Type B pancreatic cell (in vitro differentiated cells): ENCODE measurements at regions not wholly inside any gene's neighbourhood (a gene's known extent, or its start where the extent isn't known, plus 50 kb on each side); places are given as distances from the start of the nearest gene placed in this dataset.
A peak's percentile ranks its signal among the peaks of the same experiment; 100 is the strongest.

Source experiments
- DNase-seq: peaks from one replicate; pipeline ENCODE4 v3.0.0; 2021; ENCODE audit warnings: mixed read lengths; ENCODE audit not compliant: unreplicated experiment; ENCODE audit errors: extremely low spot score
- H3K27ac Mint-ChIP-seq: 2 replicates; pipeline ENCODE4 v1.8.0; 2021; ENCODE audit warnings: mild to moderate bottlenecking, mixed read lengths
- H3K27me3 Mint-ChIP-seq: 2 replicates; pipeline ENCODE4 v1.8.0; 2021; ENCODE audit warnings: mixed read lengths
- H3K36me3 Mint-ChIP-seq: 2 replicates; pipeline ENCODE4 v1.8.0; 2021; ENCODE audit warnings: mixed read lengths
- H3K4me1 Mint-ChIP-seq: one replicate; pipeline ENCODE4 v1.8.0; 2021; ENCODE audit warnings: mixed read lengths; ENCODE audit not compliant: unreplicated experiment
- H3K4me3 Mint-ChIP-seq: 2 replicates; pipeline ENCODE4 v1.8.0; 2021; ENCODE audit warnings: mild to moderate bottlenecking, mixed read lengths
- H3K9me3 Mint-ChIP-seq: 2 replicates; pipeline ENCODE4 v1.8.0; 2021; ENCODE audit warnings: mixed read lengths
- TF ChIP-seq, protein P1 (sequence below): fragments of 200-600 bp; sonication (generic); conservative IDR thresholded peaks from 2 replicates; pipeline ENCODE4 v1.5.0; 2021; ENCODE audit warnings: antibody characterized with exemption, mild to moderate bottlenecking

- peak; percentile 51 for DNase-seq
- Mint-ChIP-seq H3K27me3 (peaks cover 45% of the 10 kb centered on the region), H3K4me1 (peaks cover 8% of the 10 kb centered on the region), H3K4me3 (no peak overlapping the region), H3K27ac (no peak overlapping the region), H3K9me3 (no peaks in the 10 kb centered on the region), H3K36me3 (no peaks in the 10 kb centered on the region)
- TF ChIP-seq, protein P1, sequence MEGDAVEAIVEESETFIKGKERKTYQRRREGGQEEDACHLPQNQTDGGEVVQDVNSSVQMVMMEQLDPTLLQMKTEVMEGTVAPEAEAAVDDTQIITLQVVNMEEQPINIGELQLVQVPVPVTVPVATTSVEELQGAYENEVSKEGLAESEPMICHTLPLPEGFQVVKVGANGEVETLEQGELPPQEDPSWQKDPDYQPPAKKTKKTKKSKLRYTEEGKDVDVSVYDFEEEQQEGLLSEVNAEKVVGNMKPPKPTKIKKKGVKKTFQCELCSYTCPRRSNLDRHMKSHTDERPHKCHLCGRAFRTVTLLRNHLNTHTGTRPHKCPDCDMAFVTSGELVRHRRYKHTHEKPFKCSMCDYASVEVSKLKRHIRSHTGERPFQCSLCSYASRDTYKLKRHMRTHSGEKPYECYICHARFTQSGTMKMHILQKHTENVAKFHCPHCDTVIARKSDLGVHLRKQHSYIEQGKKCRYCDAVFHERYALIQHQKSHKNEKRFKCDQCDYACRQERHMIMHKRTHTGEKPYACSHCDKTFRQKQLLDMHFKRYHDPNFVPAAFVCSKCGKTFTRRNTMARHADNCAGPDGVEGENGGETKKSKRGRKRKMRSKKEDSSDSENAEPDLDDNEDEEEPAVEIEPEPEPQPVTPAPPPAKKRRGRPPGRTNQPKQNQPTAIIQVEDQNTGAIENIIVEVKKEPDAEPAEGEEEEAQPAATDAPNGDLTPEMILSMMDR: no peak
Measured at GRCh38 chr22:27329966-27330645, 471.4 kb downstream of the MN1 start.

DNA sequence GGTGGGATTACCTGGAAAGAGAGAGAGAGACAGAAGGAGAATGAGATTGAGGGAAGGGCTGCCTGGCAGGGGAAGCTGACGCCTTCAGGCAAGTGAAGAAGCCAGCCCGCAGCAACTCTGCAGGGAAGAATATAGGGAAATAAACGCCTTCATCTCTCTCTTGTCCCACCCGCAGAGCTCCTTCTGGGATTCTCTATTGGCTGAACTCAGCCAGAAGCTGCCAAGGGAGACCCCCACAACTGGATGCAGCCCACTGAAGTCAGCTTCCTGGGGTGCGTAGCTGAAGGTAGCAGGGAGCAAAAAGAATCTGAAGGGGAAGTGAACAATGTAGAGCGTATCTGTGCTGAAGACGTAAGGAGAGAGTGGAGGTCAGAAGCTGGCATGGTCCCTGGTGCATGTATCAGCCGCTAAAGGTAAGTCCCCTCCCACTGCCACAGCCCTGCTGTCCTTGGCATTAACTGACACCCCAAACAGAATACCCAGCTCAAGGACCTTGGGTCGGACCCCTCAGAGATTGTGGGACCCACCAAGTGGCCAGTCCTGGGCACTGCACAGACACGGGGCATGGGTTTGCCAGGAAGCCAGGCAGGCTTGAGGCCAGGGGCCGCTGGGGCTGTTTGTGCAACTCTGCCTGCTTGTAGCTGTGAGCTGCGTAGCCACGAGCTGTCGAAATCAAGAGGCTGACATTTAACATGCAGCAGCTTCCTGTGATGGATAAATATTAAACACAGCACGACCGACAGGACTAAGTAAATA, 469.9 kb downstream of the MN1 start:
- Mint-ChIP-seq H3K36me3 (no peaks in the 10 kb centered on the region), H3K4me1 (peaks cover 8% of the 10 kb centered on the region), H3K27ac (no peak overlapping the region), H3K4me3 (no peak overlapping the region), H3K9me3 (no peaks in the 10 kb centered on the region), H3K27me3 (peaks cover 48% of the 10 kb centered on the region)
- TF ChIP-seq, protein P1: peak; percentile 68
- peak; percentile 67 for DNase-seq

- TF ChIP-seq, protein P1: no peak
- H3K4me3 Mint-ChIP-seq: no peak overlapping the region
- no peak overlapping the region for H3K27ac Mint-ChIP-seq
- H3K4me1 Mint-ChIP-seq: peaks cover 8% of the 10 kb centered on the region
- H3K36me3 Mint-ChIP-seq: no peaks in the 10 kb centered on the region
- no peaks in the 10 kb centered on the region for H3K9me3 Mint-ChIP-seq
- peaks cover 36% of the 10 kb centered on the region for H3K27me3 Mint-ChIP-seq
- DNase-seq: no peak
Measured at GRCh38 chr22:27335102-27335660, 466.4 kb downstream of the MN1 start.

DNA sequence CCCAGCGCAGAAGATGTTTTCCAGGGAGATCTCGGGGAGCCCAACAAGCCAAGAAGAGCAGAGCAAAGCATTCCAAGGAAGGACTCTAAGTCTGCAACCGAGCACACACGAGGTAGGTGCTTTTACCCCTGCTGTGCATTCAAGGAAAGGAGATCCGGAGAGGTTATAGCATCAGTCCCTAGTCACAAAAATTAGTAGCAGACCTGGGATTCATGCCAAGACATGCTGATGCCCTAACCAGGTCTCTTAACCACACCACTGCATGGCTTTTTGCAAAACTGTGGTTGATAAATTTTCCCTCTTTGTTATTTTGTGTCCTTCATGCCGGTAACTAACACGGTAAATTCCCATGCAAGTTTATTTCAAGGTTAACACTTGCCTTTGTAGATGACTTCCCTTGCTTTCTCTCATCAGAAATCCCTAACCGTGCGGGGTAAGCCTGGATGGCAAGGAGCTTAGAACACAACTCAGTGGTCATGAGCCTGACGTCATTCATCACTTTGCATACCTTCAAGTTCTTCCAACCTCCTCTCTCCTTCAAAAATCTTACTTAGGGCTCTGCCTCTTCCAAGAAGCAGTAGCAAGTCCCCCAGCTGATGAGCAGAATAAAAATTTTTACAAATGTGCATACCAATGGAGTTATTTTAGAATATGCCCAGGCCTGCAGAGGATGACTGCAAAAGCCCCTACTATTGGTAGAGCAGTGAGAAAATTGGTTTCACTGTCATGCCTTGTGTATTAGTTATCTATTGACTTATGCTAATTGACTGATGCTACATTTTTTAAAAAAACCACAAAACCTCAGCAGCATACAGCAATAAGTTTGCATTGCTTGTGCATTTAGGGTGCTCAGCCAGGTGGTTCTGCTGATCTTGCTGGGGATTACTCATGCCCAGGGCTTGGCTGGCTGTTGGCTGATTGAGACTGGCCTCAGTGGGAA, 465.1 kb downstream of the MN1 start:
- Mint-ChIP-seq H3K4me3 (no peak overlapping the region), H3K27me3 (peaks cover 27% of the 10 kb centered on the region), H3K27ac (no peak overlapping the region), H3K9me3 (no peaks in the 10 kb centered on the region), H3K4me1 (peaks cover 5% of the 10 kb centered on the region), H3K36me3 (no peaks in the 10 kb centered on the region)
- TF ChIP-seq, protein P1: no peak
- DNase-seq: peak; percentile 31

GRCh38 chr22:27337676-27338075, 463.9 kb downstream of the MN1 start:
- H3K27me3 Mint-ChIP-seq: peaks cover 22% of the 10 kb centered on the region
- H3K4me1 Mint-ChIP-seq: no peaks in the 10 kb centered on the region
- H3K9me3 Mint-ChIP-seq: peaks cover 6% of the 10 kb centered on the region
- TF ChIP-seq, protein P1: no peak
- H3K4me3 Mint-ChIP-seq: no peak overlapping the region
- no peaks in the 10 kb centered on the region for H3K36me3 Mint-ChIP-seq
- DNase-seq: peak; percentile 24
- no peak overlapping the region for H3K27ac Mint-ChIP-seq
